GM06990 (cell line): ENCODE measurements at regions not wholly inside any gene's neighbourhood (a gene's known extent, or its start where the extent isn't known, plus 50 kb on each side); places are given as distances from the start of the nearest gene placed in this dataset.

Source experiments
- DNase-seq: peaks from one replicate; pipeline ENCODE4 v3.0.0-alpha.2; 2011; ENCODE audit not compliant: insufficient read length; ENCODE audit errors: extremely low read depth
- H3K27me3 ChIP-seq: replicated peaks from 2 replicates; pipeline ENCODE4 v1.6.0; 2011; ENCODE audit warnings: low read length; ENCODE audit not compliant: control insufficient read depth, insufficient read depth
- H3K36me3 ChIP-seq: 2 replicates; pipeline ENCODE4 v1.5.1; 2011; ENCODE audit warnings: low read length; ENCODE audit not compliant: control insufficient read depth, insufficient read depth
- H3K4me3 ChIP-seq: replicated peaks from 2 replicates; pipeline ENCODE4 v1.5.1; 2011; ENCODE audit warnings: low read depth, mild to moderate bottlenecking, control low read depth, low read length
- TF ChIP-seq, protein P1 (sequence below): IDR thresholded peaks from 2 replicates; pipeline ENCODE4 v1.5.1; 2011; ENCODE audit warnings: low read length, control low read depth, mild to moderate bottlenecking, inconsistent platforms; ENCODE audit not compliant: insufficient read depth, poor library complexity, severe bottlenecking

DNA sequence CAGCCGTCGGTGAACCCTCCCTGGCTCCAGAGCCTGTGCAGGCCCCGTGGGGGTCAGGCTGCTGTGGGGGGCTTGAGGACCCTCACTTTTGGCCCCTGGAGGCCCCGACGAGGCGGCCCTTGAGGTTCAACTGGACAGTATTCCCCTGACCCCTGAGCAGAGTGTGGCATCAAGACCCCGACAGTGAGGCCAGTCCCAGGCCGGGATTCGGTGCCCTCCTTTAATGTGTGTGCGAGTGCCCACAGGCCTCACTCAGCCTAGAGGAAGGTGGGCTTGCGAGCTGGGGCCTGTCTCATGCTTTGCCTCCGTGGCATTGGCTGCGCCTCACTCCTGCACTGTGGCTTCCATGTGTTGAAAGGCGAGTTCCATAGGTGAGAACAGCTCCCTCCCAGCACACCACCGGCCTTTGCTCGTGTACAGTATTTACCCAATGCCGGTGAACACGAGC lies 94.5 kb downstream of the METRNL start:
- Histone ChIP-seq H3K36me3 (no peaks in the 10 kb centered on the region), H3K27me3 (no peaks in the 10 kb centered on the region), H3K4me3 (no peak overlapping the region)
- DNase-seq, result no peak
- TF ChIP-seq, protein P1, sequence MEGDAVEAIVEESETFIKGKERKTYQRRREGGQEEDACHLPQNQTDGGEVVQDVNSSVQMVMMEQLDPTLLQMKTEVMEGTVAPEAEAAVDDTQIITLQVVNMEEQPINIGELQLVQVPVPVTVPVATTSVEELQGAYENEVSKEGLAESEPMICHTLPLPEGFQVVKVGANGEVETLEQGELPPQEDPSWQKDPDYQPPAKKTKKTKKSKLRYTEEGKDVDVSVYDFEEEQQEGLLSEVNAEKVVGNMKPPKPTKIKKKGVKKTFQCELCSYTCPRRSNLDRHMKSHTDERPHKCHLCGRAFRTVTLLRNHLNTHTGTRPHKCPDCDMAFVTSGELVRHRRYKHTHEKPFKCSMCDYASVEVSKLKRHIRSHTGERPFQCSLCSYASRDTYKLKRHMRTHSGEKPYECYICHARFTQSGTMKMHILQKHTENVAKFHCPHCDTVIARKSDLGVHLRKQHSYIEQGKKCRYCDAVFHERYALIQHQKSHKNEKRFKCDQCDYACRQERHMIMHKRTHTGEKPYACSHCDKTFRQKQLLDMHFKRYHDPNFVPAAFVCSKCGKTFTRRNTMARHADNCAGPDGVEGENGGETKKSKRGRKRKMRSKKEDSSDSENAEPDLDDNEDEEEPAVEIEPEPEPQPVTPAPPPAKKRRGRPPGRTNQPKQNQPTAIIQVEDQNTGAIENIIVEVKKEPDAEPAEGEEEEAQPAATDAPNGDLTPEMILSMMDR, result no peak

DNA sequence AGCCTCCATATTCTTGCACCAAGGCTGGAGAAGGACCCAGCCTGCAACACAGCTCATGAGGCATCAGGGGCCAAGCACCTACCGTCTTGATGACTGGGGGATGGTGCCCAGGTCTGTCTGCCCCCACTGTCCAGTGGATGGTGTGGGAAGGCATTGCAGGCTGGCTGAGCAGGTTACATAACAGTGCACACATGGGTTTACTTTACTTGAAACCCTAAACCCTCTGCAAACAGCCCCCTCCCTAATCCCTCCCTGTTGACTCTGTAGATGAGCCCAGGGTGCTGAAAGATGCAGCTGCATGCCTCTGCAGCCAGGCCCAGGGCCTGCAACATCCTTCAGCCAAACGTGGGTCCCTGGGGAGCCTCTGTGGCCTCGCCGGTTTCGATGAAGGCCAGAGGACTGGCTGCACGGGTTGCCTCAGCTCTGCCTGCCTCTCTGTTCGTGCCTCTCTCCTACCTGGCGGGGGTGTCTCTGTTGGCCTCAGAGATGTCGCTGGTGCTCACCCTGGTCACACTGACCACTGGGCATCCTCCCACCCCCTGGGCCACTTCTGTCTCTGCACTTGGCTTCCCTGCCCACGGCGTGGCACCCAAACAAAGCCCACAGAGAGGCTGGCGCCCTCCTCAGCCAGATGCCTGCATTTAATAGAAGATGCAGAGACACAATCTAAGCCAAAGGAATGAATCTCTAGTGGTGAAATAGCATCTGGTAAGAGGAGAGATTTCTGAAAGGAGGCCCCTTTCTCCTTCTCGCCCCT lies 95.1 kb downstream of the METRNL start:
- peak; percentile 69 for DNase-seq
- H3K4me3 ChIP-seq, result no peak overlapping the region
- TF ChIP-seq, protein P1, result peak; percentile 4
- no peaks in the 10 kb centered on the region for H3K27me3 ChIP-seq
- H3K36me3 ChIP-seq, result no peaks in the 10 kb centered on the region

DNA sequence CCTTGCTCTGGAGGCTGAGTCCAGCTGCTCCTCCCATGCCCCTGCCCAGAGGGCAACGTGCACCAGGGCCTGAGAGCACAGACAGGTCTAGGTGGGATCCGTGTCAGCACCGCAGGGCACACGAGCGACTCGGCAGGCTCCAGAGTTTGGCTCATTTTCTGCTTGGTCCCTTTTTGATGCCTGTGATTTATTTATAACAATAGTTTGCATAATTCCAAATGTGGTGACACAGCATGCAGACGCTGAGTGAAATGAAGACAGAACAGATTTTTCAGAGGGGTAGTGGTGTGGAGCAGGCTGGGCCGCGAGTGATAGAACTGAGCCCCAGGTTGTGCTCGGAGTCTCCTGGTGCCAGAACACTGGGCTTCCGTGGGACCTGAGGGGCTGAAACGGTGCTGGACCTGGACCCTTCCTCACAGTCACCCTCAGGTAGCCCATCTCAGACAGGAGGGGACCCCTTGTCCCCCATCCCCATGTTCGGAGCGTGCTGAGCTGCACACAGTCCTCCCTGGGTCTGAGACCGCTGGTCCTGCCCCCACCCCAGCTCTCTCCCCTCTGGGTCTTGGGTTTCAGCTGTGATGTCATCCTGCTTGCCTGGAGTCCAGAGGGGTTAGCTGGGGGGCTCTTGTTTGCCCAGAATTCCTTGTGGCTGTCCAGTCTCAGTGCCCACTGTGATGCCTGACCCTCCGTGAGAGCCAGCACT lies 95.9 kb downstream of the METRNL start:
- Histone ChIP-seq H3K36me3 (no peaks in the 10 kb centered on the region), H3K4me3 (no peak overlapping the region), H3K27me3 (no peaks in the 10 kb centered on the region)
- TF ChIP-seq, protein P1, result no peak
- DNase-seq, result peak; percentile 56

GRCh38 chr17:83175822-83176622 lies 96.6 kb downstream of the METRNL start:
- TF ChIP-seq, protein P1, result no peak
- DNase-seq, result no peak
- H3K36me3 ChIP-seq, result no peaks in the 10 kb centered on the region
- H3K4me3 ChIP-seq, result no peak overlapping the region
- H3K27me3 ChIP-seq, result no peaks in the 10 kb centered on the region

GRCh38 chr17:83176623-83177583 lies 97.5 kb downstream of the METRNL start:
- no peak for DNase-seq
- TF ChIP-seq, protein P1, result no peak
- Histone ChIP-seq H3K36me3 (no peaks in the 10 kb centered on the region), H3K4me3 (no peak overlapping the region), H3K27me3 (no peaks in the 10 kb centered on the region)
